Suprapubic skin (tissue), 4 donors: ENCODE measurements at regions not wholly inside any gene's neighbourhood (a gene's known extent, or its start where the extent isn't known, plus 50 kb on each side); places are given as distances from the start of the nearest gene placed in this dataset.

ENCODE experiments used
- CTCF ChIP-seq, 2 donors: fragments of 200-600 bp in 1 of 2; fragments of 450-650 bp in 1 of 2; sonication (generic) in 1 of 2; IDR thresholded peaks; one replicate each; pipeline ENCODE4 v1.5.1; 2016 to 2019; ENCODE audit warnings: antibody characterized with exemption in 2 of 2, mild to moderate bottlenecking in 1 of 2, moderate library complexity in 1 of 2
- POLR2A ChIP-seq, 2 donors: fragments of 450-650 bp; IDR thresholded peaks; one replicate each; pipeline ENCODE4 v1.6.1; 2017; ENCODE audit warnings: antibody characterized with exemption in 2 of 2, mild to moderate bottlenecking in 2 of 2, moderate library complexity in 2 of 2
- POLR2AphosphoS5 ChIP-seq, 3 donors: sonication (generic); formaldehyde crosslinking; IDR thresholded peaks; one replicate each; pipeline ENCODE4 v1.6.1; 2017; ENCODE audit warnings: antibody characterized with exemption in 3 of 3

GRCh38 chr18:73446502-73446901, 578.7 kb upstream of the NETO1 start:
- no peak for TF ChIP-seq CTCF (IDR thresholded peaks at IDR 0.05)
- TF ChIP-seq POLR2AphosphoS5 (IDR thresholded peaks at IDR 0.05) = no peak
- TF ChIP-seq POLR2A (IDR thresholded peaks at IDR 0.05) = no peak
